Ishikawa (cell line): ENCODE measurements at regions not wholly inside any gene's neighbourhood (a gene's known extent, or its start where the extent isn't known, plus 50 kb on each side); places are given as distances from the start of the nearest gene placed in this dataset.

Experiments
- CEBPB ChIP-seq: IDR thresholded peaks from 2 replicates; pipeline ENCODE4 v1.6.1; 2012
- CREB1 ChIP-seq: IDR thresholded peaks from 2 replicates; pipeline ENCODE4 v1.6.1; 2012; ENCODE audit warnings: low read depth
- EGR1 ChIP-seq: IDR thresholded peaks from 2 replicates; pipeline ENCODE4 v1.6.1; 2012
- EP300 ChIP-seq: IDR thresholded peaks from 2 replicates; pipeline ENCODE4 v1.6.1; 2012; ENCODE audit warnings: borderline replicate concordance
- FOXM1 ChIP-seq: IDR thresholded peaks from 2 replicates; pipeline ENCODE4 v1.6.1; 2012; ENCODE audit warnings: low read depth, borderline replicate concordance
- NFIC ChIP-seq: IDR thresholded peaks from 2 replicates; pipeline ENCODE4 v1.6.1; 2012
- RAD21 ChIP-seq: IDR thresholded peaks from 2 replicates; pipeline ENCODE4 v1.6.1; 2012; ENCODE audit warnings: low read depth
- TAF1 ChIP-seq: IDR thresholded peaks from 2 replicates; pipeline ENCODE4 v1.6.1; 2012; ENCODE audit warnings: low read depth, mild to moderate bottlenecking
- TCF12 ChIP-seq: IDR thresholded peaks from 2 replicates; pipeline ENCODE4 v1.6.1; 2012; ENCODE audit warnings: low read depth
- TEAD4 ChIP-seq: IDR thresholded peaks from 2 replicates; pipeline ENCODE4 v1.6.1; 2012
- YY1 ChIP-seq: IDR thresholded peaks from 2 replicates; pipeline ENCODE4 v1.6.1; 2012; ENCODE audit warnings: low read depth
- ZBTB7A ChIP-seq: IDR thresholded peaks from 2 replicates; pipeline ENCODE4 v1.6.1; 2012; ENCODE audit warnings: low read depth
- TF ChIP-seq, protein P1 (sequence below): IDR thresholded peaks from 2 replicates; pipeline ENCODE4 v1.6.1; 2012
- TF ChIP-seq, protein P2 (sequence below): IDR thresholded peaks from 2 replicates; pipeline ENCODE4 v1.6.1; 2012
- TF ChIP-seq, protein P3 (sequence below): IDR thresholded peaks from 2 replicates; pipeline ENCODE4 v1.6.1; 2012; ENCODE audit warnings: low read depth, mild to moderate bottlenecking

DNA sequence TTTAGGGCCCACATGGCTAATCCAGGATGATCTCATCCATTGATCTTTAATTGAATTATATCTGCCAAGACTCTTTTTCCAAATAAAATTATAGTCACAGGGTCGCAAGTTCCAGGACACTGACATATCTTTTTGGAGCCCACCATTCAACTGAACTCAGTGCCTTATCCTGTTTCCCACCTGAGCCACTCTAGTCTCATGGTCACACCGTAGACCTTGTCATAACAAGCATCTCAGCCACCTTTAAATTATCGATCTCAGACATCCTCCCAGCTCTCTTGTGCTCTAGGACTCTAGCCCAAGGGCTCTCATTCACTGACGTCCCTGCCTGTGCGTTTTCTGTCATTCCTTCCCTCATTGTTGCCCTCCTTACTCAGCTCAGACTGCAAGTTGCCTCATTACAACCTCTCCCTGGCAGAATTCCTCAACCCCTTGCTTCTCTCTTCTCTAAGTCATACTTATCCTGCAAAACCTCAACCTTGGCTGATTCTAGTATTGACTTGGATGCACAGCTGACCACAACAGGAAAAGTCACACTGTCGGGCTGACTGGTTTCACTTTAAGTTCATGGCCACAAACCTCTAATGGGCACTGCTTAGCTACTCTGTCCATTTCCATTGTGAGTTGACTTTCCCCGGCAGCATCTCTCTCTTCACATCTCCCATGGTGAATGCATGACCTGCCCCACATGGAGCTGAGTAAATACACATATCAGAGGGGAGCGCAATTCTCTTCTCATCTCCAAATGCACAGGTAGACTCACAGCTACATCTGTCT is 91.0 kb upstream of the TRIM2 start:
- TF ChIP-seq NFIC: no peak
- no peak for TF ChIP-seq TAF1
- no peak for TF ChIP-seq TCF12
- TF ChIP-seq TEAD4: no peak
- no peak for TF ChIP-seq CEBPB
- TF ChIP-seq, protein P1, sequence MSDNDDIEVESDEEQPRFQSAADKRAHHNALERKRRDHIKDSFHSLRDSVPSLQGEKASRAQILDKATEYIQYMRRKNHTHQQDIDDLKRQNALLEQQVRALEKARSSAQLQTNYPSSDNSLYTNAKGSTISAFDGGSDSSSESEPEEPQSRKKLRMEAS: no peak
- no peak for TF ChIP-seq ZBTB7A
- no peak for TF ChIP-seq EGR1
- no peak for TF ChIP-seq YY1
- TF ChIP-seq EP300: no peak
- TF ChIP-seq RAD21: no peak
- TF ChIP-seq, protein P2, sequence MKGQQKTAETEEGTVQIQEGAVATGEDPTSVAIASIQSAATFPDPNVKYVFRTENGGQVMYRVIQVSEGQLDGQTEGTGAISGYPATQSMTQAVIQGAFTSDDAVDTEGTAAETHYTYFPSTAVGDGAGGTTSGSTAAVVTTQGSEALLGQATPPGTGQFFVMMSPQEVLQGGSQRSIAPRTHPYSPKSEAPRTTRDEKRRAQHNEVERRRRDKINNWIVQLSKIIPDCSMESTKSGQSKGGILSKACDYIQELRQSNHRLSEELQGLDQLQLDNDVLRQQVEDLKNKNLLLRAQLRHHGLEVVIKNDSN: no peak
- TF ChIP-seq, protein P3, sequence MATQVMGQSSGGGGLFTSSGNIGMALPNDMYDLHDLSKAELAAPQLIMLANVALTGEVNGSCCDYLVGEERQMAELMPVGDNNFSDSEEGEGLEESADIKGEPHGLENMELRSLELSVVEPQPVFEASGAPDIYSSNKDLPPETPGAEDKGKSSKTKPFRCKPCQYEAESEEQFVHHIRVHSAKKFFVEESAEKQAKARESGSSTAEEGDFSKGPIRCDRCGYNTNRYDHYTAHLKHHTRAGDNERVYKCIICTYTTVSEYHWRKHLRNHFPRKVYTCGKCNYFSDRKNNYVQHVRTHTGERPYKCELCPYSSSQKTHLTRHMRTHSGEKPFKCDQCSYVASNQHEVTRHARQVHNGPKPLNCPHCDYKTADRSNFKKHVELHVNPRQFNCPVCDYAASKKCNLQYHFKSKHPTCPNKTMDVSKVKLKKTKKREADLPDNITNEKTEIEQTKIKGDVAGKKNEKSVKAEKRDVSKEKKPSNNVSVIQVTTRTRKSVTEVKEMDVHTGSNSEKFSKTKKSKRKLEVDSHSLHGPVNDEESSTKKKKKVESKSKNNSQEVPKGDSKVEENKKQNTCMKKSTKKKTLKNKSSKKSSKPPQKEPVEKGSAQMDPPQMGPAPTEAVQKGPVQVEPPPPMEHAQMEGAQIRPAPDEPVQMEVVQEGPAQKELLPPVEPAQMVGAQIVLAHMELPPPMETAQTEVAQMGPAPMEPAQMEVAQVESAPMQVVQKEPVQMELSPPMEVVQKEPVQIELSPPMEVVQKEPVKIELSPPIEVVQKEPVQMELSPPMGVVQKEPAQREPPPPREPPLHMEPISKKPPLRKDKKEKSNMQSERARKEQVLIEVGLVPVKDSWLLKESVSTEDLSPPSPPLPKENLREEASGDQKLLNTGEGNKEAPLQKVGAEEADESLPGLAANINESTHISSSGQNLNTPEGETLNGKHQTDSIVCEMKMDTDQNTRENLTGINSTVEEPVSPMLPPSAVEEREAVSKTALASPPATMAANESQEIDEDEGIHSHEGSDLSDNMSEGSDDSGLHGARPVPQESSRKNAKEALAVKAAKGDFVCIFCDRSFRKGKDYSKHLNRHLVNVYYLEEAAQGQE: no peak
- no peak for TF ChIP-seq CREB1
- TF ChIP-seq FOXM1: no peak

DNA sequence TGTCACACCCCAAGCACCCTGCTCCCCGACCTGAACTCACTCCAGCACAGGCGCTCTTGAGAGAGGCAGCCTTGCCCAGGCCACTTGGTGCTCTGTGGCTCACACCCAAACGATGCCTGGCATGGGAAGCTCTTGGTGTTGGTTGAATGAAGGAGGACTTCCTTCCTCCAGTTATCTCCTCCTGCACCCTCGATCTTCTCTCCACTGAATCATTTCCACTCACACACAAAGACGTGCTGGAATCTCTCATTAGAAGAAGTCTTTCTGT is 90.5 kb upstream of the TRIM2 start:
- TF ChIP-seq FOXM1 (no peak), CREB1 (no peak), EGR1 (no peak), TAF1 (no peak), EP300 (no peak), TCF12 (no peak), TEAD4 (no peak), YY1 (no peak), CEBPB (no peak), NFIC (no peak), ZBTB7A (no peak), RAD21 (no peak)
- TF ChIP-seq, protein P1: no peak
- TF ChIP-seq, protein P2: no peak
- TF ChIP-seq, protein P3: no peak

DNA sequence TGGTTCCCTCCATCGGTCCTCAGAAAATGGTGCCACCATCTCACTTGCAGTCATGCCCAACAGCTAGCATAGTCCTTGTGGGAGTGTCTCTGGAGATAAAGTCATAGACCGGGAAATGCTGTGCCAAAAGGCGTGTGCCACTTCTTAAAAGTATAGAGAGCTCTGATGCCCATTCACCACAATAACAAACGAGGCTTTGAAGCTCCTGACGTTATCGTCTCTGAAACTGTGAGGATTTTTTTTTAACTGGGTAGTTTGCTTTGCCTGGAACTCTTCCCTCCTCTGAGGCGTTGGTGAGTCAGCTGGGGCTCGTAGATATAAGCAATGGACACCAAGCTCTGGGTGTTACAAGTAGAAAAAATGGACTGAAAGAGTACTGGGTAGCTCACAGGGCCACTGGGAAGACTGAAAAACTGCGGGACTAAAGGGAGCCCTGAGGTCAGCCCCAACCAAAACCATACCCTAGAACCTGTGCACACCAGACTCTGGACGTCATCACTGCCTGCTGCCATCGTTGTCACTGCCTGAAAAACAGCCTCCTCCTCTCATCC is 89.4 kb upstream of the TRIM2 start:
- TF ChIP-seq RAD21 (no peak), TCF12 (no peak)
- TF ChIP-seq, protein P3: no peak
